KOPT-K1 (cell line): ENCODE measurements at regions not wholly inside any gene's neighbourhood (a gene's known extent, or its start where the extent isn't known, plus 50 kb on each side); places are given as distances from the start of the nearest gene placed in this dataset.

ENCODE experiments used
- H3K27ac ChIP-seq: fragments of 200-600 bp; sonication (generic); 2 replicates; pipeline ENCODE4 v1.5.1; 2016; ENCODE audit warnings: antibody characterized with exemption, mild to moderate bottlenecking, low read depth, low read length; ENCODE audit not compliant: poor library complexity, severe bottlenecking
- H3K36me3 ChIP-seq: fragments of 200-600 bp; sonication (generic); 2 replicates; pipeline ENCODE4 v1.5.1; 2017; ENCODE audit warnings: antibody characterized with exemption, mild to moderate bottlenecking, low read length, moderate library complexity; ENCODE audit not compliant: insufficient read depth
- H3K9me3 ChIP-seq: fragments of 200-600 bp; sonication (generic); 2 replicates; pipeline ENCODE4 v1.5.1; 2017; ENCODE audit warnings: antibody characterized with exemption, low read length, mild to moderate bottlenecking; ENCODE audit not compliant: insufficient read depth, poor library complexity, severe bottlenecking

DNA sequence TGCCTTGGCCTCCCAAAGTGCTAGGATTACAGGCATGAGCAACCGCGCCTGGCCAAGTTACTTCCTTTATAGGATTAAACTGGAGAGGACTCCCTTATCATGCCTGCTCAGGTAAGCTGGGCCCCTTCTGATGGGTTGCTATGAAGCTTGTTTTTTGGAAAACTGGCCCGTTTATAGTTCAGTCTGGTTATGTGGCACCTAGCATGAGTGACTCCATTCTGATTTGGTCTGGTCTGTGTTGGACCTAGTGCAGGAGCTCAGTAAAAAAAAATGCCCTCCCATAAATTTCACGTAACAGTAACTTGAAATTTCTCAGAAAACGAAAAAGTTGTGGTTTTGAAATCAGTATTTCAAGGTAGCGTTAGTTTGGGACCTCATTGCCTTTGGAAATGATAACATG is 448.4 kb downstream of the HACE1 start:
- no peak overlapping the region for H3K27ac ChIP-seq
- H3K9me3 ChIP-seq: no peaks in the 10 kb centered on the region
- H3K36me3 ChIP-seq: no peaks in the 10 kb centered on the region

DNA sequence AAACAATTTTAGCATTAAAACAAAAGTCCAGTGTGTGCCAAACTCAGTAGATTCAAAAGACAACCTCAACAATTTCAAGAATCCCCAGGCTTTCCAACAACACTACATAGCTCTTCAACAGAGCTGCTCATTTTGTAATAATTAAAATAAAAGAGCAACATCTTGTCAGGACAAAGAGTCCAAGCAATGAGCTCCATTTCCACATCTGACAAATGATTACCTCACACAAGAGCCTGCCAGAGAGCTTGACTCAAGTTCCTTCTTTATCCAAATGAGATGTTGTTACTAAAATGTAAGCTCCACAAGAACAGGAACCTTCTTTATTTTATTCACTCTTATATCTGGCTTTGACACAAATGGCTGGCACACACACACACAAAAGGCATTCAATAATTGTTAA is 449.8 kb downstream of the HACE1 start:
- Histone ChIP-seq H3K36me3 (no peaks in the 10 kb centered on the region), H3K9me3 (no peaks in the 10 kb centered on the region), H3K27ac (no peak overlapping the region)

DNA sequence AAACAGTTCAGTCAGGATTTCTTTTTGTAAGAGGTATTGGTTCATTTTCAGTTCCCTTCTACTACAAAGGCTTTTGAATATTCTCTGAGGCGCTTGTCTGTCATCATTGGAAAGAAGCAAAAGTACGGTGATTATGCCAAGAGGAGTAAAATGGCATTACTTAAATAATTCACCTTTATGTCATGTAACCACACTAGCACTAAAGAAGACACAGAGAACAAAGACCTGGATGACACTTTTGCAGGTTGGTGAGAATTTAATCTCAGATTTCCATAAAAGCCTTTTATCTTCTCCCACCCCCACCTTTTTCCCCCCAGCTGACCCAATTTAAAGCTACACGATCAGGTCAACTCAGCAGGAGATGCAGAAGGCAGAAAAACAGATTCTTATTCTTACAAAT is 451.8 kb downstream of the HACE1 start:
- H3K36me3 ChIP-seq: no peaks in the 10 kb centered on the region
- H3K27ac ChIP-seq: no peak overlapping the region
- H3K9me3 ChIP-seq: no peaks in the 10 kb centered on the region

DNA sequence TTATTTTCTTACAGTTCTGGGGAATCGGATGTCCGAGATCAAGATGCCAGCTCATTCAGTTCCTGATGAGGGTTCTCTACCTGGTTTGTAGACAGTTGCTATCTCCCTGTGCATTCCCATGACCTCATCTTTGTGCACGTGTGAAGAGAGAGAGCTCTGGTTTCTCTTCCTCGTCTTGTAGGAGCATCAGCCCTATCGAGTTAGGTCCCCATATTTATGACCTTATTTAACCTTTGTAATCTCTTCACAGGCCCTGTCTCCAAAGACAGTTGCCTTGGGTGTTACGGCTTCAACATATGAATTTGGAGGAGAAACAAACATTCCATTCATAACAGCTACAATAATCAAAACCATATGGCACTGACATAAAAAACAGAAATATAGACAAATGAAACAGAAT is 455.3 kb downstream of the HACE1 start:
- Histone ChIP-seq H3K9me3 (no peaks in the 10 kb centered on the region), H3K36me3 (no peaks in the 10 kb centered on the region), H3K27ac (no peak overlapping the region)

DNA sequence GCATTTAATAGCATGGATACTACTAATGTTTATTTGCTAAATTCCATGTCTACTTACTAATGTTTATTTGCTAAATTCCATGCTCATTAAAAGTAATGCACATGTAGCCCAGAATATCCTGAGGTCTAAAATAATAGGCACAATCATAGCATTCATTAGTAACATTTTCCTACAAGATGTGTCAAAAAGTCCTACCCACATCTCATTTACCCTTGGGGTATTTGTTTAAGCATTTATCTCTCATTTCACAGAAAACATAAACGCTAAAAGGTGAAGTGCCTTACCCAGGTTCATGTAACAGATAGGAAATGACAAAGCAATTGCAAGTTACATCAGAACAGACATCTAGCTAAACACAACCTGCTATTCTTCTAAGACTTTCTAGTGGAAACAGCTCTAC is 457.1 kb downstream of the HACE1 start:
- H3K9me3 ChIP-seq: no peaks in the 10 kb centered on the region
- no peak overlapping the region for H3K27ac ChIP-seq

DNA sequence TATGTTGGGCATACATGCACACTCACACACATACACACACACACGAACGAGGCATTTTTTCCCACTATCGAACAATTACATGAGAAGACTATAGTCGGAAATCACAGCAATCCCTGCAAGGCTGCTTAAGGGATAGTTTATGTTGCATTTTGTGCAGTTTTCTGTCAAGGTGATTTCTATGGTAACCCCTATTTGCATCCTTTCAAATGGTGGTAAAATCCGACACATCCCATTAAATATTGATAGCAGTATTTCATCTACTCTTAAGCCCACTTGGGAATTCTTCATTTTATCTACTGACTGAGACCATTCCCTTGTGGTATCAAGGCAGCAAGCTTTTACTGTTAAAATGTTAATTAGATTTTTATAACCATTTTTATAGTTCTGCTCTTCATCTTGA is 457.8 kb downstream of the HACE1 start:
- Histone ChIP-seq H3K9me3 (no peaks in the 10 kb centered on the region), H3K27ac (no peak overlapping the region), H3K36me3 (no peaks in the 10 kb centered on the region)

More for the DNA sequence above, 457.1 kb downstream of the HACE1 start:
- H3K36me3 ChIP-seq: no peaks in the 10 kb centered on the region

DNA sequence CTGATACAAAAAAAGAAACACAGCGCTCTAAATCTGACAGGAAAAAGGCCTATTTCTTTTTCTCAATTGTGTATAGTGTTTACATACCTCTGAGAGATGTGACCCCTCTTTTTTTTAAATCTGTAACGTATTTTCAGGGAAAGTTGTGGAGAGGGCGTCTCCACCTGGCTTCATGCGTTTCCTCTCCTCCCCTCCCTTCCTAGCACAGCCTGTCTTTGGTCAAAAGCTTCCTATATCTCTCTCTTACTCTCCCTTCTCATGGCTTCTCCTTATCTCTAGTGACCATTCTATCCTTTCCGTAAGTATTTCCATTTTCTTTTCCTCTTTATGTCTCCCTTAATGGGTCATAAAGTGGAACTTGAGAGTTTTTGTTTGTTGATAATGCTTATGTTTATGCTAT is 458.9 kb downstream of the HACE1 start:
- Histone ChIP-seq H3K9me3 (no peaks in the 10 kb centered on the region), H3K27ac (no peak overlapping the region), H3K36me3 (no peaks in the 10 kb centered on the region)

DNA sequence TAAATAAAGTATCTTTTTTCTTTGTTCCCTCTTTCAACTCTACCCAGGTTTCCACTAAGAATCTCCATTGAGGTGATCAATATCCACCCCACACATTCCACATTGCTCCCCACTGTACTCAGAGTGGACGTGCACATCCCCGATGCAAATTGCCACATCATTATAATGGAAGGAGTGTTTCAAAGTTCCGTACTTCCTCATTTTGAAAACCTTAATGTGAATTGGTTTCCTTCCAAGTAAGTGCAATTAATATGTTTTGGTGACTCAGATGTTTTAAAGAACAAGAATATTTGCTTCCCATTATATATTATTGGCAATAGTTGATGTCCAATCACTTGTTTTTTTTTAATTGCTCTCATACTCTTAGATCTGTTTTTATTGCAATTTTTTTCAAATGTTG is 463.6 kb downstream of the HACE1 start:
- H3K27ac ChIP-seq: no peak overlapping the region
- no peaks in the 10 kb centered on the region for H3K36me3 ChIP-seq
- H3K9me3 ChIP-seq: no peaks in the 10 kb centered on the region

DNA sequence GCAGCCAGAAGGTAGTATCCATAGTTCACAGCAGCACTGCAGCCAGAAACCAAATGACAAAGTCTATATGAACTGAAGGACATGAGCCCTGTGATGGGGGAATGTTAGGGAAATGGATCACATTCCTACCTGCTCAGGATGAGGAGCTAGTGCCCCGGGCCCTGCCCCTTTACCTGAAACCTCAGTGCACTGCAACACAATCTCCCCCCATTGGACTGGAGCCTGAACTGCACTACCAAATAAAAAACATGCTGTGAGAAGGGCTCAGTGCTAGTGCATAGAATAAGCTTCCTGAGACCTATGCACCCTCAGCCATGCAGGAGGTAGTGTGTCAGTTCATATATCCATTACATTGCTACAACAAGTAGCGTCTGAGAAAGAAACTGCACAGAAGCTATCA is 477.8 kb downstream of the HACE1 start:
- Histone ChIP-seq H3K9me3 (no peaks in the 10 kb centered on the region), H3K36me3 (no peaks in the 10 kb centered on the region), H3K27ac (no peak overlapping the region)

DNA sequence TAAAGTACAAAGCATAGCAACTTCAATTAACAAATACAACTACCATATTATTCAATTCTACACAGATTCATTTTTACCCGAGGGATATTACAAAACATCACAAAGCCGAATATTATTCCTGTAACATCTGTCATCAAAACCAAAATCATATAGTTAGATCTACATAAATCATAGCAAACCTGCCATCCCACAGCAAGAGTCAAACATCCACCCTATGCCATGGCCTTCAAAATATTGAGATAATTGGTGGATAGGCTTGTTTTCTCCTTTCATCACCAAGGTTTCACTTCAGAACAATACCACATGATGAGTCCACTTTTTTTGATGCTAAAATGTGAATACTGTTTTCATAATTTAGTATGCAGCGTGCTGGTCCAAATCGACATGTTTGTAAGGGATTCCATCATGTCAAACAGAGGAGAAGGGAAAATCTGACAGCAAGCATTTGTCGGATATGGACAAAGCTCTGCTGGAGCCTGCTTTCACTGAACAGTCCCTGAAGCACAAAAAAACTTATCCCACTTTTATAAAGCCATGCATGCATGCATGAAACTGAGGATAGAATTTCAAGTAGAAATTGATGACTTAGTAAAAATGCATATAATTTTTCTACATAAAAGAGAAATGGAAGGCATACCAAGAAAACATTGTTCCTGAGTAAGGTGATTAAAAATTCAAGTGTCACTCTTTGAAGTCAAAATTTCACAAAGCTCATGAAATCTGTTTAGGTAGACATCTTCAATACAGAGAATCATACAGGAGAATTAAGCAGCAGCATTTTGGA is 494.1 kb downstream of the HACE1 start:
- no peak overlapping the region for H3K27ac ChIP-seq
- H3K36me3 ChIP-seq: no peaks in the 10 kb centered on the region
- H3K9me3 ChIP-seq: no peaks in the 10 kb centered on the region

DNA sequence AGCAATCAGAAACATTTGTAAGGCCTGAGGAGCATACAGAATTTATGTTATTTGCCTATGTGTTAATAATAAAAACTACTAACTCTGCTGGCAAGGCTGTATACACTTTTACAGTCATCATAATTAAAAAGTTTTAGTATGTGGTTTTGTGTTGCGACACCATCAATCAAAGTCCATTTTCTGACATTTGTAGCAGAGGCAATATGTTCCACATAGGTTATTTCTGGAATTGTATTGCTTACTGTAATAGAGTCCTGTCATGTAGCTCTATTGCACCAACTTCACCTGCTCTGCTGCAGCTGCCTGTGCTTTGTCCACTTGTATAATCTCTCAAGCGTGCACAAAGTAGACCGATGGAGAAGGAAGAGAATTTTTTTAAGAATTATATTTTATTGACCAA is 501.8 kb downstream of the HACE1 start:
- Histone ChIP-seq H3K9me3 (peaks cover 11% of the 10 kb centered on the region), H3K36me3 (no peaks in the 10 kb centered on the region), H3K27ac (no peak overlapping the region)

DNA sequence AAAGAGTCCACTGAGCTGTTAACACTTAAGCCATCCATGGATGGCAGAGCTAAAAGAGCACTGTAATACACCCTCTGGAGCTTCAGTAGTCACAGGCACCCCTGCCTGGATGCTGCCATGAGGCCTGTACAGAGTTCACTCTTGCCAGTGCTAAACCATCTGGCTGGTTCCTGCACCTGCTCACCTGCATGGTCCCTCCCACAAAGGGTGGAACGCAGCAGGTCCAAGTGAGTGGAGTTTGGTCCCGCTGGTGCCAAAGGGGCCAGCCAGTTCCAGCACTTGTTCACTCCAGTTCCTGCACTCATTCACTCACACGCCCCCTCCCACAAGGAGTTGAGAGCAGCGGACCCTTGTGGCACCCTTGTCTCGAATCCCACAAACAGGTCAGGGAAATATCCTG is 503.5 kb downstream of the HACE1 start:
- Histone ChIP-seq H3K36me3 (no peaks in the 10 kb centered on the region), H3K9me3 (peaks cover 11% of the 10 kb centered on the region), H3K27ac (no peak overlapping the region)

DNA sequence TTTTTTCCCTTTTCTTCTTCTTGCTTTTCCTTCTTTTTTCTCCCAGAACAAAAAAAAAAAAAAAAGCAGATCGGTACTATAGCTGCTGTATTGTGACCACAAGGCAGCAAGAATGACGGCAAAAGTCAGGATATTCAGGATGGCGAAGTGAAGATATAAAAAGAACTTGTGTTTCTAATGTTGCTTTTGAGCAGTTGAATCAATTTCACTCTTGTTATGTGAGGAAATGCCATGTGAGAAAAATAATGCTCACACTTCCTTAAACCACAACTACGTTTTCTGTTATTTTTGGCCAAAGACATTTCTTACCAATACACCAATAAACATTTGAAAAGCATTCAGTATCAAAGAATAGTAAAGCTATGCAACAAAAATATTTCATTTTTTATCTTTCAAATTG is 510.5 kb downstream of the HACE1 start:
- Histone ChIP-seq H3K27ac (no peak overlapping the region), H3K36me3 (no peaks in the 10 kb centered on the region), H3K9me3 (peaks cover 6% of the 10 kb centered on the region)

DNA sequence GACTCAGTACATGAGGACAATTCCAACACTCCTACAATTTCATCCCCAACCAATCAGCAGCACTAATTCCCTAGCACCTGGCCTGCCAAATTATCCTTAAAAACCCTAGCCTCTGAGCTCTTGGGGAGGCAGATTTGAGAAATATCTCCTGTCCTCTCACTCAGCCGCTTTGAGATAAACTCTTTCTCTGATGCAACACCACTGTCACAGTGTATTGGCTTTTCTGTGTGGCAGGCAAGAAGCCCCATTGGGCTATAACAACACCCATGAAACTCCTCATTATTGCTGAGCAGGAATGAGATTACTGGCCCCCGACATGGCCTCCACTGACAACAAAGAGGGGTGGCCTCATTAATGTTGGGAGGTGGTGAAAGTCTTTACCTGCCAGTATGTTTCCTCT is 515.5 kb downstream of the HACE1 start:
- Histone ChIP-seq H3K9me3 (peaks cover 11% of the 10 kb centered on the region), H3K27ac (no peak overlapping the region), H3K36me3 (no peaks in the 10 kb centered on the region)

DNA sequence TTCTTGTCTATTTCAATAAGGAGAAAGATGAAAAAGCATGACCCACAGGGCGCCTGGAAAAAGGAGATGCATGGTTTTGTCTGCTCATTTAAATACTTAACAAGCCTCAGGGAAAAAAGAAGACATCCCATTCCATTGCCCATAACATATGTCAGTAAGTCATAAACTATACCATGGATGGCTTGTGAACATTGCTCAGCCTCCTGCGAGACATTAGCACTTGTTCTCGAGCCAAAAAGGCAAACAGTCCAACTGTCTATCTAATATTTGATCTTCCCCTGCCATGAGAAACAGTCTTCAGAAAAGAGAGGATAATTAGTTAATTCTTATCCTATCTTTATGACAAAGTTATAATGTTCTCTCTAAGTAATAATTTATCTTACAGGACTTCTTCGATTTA is 527.4 kb downstream of the HACE1 start:
- Histone ChIP-seq H3K9me3 (no peaks in the 10 kb centered on the region), H3K27ac (no peak overlapping the region), H3K36me3 (no peaks in the 10 kb centered on the region)

DNA sequence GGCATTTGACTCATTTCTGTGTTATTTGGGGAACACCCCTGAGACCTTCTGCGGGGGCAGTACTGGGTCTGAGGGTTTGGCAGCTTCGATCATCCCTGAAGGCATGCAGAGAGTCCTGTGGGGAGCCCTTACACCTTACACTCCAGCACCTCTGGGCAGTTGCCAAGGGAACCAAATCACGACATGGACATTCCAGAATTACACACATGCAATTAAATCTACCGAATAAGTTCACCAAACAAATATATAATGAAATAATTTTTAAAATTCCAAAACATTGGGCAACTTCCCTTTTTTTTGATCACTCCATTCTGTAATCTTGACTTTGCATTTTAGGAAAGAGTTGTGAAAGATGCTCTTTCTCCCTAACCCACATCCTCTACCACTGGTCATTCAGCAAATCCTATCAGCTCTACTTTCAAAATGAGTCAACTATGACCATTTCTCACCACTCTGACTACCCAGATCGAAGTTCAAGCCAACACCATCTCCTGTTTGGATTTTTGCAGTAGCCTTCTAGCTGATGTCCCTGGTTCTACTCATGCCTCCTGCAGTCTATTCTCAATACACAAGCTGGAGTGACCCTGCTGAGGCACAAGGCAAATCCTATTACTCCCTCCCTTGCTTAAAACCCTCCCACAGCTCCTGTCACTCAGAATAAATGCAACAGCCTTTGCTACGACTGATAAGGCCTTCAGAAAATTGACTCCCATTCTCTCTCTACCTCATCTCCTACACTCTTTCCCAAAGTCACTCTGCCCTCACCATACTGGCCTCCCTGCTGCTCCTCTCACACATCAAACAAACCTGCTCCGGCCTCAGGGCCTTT is 533.3 kb downstream of the HACE1 start:
- no peaks in the 10 kb centered on the region for H3K36me3 ChIP-seq
- no peak overlapping the region for H3K27ac ChIP-seq
- H3K9me3 ChIP-seq: no peaks in the 10 kb centered on the region
